Suppressor macrophage (primary cell): ENCODE measurements at regions not wholly inside any gene's neighbourhood (a gene's known extent, or its start where the extent isn't known, plus 50 kb on each side); places are given as distances from the start of the nearest gene placed in this dataset.

Experiments
- DNase-seq, 4 experiments: peaks; one replicate each; pipeline ENCODE4 v3.0.0-alpha.2; 2020 to 2022

DNA sequence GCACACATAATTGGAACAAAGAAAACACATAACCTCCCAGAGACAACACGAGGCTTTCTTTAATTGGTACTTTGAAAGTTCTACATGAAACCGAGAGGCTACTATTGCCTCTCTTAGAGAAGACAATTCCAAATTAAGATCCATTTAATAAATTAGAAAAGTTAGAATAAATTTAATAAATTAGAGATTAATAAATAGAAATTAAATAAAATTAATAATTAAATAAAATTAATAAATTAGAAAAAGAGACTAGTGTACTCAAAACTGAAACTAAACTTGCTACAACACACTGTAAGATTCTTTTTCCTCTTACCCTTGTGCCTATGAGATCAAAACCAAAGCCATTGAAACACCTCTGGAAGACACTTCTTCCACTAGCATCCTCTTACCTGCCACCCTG lies 199.0 kb downstream of the URB2 start:
- no peak for DNase-seq

DNA sequence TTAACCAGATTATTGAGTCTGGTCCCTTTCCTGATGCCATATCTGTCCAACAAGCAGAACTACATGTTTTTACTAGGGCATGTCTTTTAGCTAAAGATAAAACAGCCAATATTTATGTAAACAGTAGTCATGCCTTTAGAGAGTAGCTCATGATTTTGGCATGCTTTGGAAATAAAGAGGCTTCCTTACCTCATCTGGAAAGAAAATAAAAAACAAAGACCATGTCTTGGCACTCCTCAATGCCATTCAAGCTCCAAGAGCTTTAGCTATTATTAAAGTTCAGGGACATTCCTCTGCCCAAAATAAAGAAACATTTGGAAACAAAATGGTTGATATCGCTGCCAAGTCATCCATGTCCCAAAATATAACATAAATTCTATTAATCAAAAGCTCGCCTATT lies 202.4 kb downstream of the URB2 start:
- no peak for DNase-seq

DNA sequence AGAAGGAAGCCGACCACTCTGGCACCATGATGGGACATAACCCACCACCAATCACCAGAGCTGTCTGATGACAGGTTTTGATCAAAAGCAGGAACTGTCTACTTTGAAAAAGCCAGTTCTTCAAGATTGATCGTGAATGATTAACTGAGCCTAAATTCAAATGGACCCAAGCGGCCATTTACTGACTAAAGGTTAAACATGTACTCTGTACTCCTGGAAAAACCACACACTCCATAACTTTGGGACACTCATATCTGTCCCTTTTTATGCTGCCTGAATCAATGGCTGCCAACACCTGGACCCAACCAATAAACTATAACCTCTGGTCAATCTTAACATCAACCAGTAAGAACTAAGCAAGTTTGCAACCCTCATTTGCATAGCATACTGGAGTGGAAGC lies 206.6 kb downstream of the URB2 start:
- DNase-seq: no peak

DNA sequence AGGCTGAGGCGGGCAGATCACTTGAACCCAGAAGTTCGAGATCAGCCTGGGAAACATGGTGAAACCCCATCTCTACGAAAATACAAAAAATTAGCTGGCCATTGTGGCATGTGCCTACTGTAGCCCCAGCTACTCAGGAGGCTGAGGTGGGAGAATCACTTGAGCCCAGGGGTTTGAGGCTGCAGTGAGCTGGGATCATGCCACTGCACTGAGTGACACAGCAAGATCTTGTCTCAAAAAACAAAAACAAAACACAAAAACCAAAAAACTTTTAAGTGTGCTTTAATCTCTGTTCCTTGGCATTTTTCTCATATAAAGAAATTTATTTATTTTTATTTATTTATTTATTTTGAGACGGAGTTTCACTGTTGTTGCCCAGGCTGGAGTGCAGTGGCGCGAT lies 208.2 kb downstream of the URB2 start:
- no peak for DNase-seq

DNA sequence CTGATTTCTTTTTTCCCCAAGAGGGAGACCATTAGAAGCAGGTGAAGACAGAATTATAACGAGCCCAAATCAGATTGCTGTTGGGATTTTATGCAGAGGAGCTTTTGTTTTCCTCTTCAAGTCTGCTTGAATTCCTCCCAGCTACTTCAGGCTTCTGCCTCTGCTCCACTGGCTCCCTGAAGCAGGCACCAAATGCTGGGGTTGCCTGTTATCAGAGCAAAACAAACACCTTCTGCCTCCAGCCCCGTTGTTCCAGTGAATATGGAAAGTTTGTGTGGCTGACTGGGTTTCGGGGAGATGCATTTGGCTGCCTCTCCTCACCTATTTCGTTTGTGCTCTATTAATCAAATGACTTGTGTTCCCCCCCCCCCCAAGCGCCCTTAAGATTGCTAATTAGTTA lies 209.2 kb downstream of the URB2 start:
- DNase-seq: no peak

DNA sequence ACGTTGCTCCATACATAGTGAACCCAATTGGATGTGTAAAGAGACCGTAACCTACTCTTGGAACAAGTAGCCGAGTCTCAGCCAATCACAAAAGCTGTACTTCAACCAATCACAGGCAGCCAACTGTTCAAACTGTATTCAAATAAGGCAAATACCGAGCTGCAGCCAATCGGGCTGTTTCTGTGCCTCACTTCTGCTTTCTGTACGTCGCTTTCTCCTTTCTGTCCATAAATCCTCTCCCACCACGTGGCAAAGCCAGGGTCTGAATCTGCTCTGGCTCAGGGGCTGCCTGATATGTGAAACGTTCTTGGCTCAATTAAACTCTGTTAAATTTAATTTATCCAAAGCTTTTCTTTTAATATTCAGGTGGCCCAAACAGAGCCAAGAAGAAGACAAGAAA lies 210.3 kb downstream of the URB2 start:
- DNase-seq: peak in 1 of 4 experiments; percentile 23

DNA sequence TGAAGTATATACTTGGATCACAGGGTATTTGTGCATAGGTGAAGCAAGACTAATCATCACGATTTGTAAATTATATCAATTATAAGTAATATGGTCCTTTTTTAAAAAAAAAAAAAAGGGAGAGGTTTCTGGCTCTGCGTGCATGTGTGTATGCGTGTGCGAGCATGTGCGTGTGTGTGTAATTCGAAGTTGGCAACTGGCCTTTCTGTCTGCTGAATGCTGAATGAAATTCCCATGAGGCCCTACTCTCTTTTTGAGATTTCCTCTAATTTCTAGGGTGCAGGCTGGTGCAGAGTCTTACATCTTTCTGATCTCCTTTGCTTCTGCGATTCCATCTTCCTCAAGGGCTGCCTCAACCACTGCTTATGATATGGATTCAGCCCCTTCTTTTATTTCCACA lies 212.2 kb downstream of the URB2 start:
- no peak for DNase-seq

DNA sequence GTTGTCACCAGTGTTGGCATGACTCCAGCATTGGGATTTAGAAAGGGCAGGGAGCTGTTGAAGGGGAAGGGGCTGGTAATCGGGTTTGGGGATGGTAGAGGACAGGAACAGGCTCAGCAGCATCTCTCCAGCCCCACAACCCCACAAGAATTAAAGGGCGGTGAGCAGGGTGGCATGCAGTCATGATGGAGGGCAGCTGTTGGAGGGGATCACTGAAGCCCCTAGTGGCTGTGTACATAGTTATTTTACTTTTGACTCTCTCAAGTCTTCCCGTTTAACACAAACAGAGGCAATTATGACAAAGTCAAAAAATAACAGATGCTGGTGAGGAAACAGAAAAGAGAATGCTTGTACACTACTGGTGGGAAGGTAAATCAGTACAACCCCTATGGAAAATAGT lies 213.8 kb downstream of the URB2 start:
- DNase-seq: no peak

DNA sequence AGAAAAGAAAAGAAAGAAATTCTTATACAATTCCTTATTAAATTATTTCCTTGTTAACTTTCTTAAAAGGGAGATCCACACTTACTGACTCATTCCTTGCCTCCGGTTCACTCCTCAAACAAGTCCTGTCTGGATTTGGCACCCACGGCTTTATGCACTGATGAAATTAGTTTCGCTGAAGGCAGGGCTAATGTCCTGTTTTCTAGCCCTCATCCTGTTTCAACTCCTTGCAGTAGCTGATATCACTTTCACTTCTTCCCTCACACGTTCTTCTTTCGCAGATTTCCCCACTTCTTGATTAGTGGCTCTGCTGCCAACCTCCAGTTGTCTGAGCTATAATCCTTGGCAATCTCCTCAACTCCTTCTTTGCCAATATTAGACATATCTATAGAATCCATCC lies 215.2 kb downstream of the URB2 start:
- peak; percentile 29 to 53 (median 50) for DNase-seq

DNA sequence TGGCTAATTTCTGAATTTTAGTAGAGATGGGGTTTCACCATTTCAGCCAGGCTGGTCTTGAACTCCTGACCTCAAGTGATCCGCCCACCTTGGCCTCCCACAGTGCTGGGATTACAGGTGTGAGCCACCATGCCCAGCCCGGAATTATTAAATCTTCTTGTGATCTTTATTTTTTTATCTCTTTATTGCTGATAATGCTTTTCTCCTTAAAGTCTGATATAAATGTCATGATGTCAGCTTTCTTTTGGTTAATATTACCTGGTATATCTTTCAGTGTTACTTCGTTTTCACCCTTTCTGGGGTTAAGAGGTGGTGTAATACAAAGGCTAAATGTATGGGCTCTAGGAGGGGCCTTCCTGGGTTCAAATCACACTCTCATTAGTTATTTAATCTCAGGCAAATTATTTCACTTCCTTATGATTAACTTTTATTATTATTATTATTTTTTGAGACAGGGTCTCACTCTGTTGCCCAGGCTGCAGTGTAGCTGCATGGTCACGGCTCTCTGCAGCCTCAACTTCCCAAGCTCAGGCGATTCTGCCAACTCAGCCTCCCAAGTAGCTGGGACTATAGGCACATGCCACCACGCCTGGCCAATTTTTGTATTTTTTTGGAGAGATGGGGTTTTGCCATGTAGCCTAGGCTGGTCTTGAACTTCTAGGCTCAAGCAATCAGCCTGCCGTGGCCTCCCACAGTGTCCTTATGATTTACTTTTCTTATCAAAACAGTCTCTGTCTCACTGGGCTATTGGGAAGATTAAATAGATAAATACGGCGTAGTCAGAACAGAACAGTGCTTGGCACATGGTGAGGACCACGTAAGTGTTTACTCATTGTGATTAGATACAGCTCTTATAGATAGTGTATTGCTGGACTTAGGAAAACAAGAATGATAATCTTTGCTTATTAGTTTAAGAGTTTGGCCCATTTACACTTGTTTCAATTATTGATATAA lies 216.5 kb downstream of the URB2 start:
- DNase-seq: no peak

DNA sequence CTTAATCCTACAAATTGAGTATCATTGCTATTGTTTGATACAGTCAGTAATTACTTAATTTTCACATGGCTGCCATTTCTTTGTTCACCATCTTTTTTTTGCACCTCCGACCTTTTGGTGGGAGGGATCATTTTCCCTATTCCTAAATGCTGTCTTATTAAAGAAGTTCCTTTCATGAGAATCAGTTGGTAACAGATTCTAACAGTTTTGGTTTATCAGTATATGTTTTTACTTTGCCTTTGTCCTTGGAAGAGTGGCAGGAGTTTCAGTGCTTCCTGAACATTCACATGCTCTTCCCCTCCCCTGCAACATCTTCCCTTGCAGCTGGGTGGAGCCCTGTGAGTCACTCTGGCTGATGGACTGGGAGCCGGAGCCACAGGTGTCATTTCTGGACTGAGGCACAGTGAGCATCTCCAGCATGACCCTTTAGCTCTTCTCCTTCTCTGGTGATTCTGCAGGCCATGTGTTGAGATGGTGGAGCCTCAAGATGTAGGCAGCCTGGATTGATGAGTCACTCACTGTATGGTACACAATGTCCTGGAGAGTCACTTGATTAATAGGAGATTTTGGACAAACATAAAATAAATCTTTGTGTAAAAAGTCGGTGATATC lies 217.7 kb downstream of the URB2 start:
- peak in 3 of 4 experiments; percentile 10 to 12 (median 12) for DNase-seq

DNA sequence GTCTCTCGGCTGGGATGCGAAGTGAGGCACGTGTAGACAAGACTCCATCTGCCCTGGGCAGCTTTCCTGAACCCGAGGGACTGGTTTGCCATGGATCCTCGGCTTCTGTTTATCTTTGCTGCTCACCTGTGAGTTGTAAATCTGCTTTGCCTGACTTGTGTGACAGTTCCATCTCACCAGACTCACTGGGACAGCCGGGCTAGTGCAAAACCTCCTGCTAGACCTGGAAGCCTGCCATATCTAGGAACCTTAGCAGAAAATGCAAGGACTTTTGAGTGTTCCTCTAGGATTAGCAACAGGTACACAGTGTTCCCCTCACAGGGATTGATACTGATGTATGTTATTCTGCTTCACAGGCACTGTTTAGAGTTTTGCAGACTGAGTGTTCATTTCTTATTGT lies 218.6 kb downstream of the URB2 start:
- DNase-seq: no peak

DNA sequence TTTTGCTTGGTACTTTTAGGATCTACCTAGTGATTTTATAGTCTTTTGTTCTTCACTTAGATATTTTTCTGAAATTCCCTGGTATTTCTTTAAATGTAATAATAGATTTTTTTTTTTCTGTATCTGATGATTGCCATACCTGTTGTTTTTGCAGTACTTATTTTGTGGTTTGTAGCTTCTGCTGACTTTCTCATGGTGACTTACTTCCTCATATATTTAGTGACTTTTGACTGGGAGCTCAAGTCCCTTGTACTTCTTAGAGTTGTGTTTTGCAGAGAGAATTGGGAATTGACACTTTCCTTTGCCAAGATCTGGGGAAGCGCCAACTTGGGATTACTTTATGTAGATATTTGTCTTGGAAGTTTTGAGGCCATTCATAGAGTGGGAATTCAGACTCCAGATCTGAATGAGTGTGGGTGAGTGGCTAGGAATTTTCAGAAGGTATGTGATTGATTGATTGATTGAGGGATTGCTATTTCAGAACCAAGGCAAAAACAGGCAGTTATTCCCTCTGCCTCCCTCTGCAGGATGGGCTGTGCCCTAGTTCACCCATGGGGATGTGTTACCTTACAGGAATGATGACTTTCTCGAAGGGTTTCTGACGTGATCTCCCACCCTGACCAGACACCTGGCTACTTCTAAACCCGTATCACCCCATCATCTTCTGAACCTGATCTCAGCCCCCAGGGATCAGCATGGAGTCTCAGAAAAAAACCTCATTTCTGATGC lies 219.5 kb downstream of the URB2 start:
- peak in 1 of 4 experiments; percentile 9 for DNase-seq

DNA sequence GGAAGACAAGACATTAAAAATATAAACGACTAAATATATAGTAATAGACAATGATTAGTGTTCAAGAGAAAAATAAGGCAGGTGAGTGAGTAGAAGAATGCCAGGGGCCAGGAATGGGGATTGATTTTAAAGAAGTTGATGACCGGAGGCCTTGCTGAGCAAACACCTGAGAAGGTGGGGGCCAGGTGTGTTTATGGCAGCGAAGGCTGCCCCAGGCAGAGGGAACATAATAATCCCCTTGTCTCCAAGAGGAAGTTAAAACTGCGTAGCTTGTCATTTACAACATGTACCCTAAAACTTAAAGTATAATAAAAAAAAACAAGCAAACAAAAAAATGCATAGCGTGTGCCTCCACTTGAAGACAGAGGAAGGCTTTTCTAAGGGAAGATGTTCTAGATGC lies 220.3 kb downstream of the URB2 start:
- no peak for DNase-seq

DNA sequence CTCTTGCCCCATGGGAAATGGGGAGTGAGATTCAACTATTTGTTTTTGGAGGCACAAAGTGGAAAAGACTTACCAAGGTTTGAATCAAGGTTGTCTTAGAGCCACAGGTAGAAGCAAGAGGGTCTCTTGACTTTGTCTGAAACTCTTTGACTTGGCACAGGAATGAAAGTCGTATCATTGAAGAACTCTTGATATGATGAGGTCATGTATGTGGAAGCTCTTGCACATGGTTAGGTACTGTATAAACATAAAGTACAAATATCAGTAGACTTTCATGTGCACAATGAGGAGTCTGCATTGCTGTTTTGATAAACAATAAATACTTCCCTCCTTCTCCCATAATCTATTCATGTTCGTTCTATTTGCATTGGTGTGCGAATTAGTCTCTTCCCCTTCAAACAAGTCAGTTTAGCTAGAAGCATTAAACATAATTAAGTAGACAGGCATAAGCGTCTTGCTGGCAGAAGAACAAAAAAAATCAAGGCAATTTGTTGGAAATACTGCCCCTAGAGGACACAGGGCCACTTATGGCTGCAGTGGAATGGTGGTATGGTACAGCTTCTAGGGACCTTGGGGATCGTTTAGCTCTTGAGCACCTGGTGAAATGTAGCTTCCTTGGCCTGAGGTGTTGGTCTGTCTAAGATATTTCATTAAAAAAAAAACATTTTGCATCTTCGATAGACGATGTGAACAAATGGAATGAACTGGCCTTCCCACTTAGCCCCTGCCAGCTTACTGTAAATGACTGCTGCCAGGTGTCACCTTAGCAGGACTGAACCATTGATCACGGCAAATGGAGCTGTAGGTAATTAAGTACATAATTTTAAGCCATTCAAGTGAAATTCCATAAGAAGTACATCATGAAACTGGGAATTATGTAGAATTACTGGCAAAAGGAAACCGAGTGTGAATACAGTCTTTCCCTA lies 218.0 kb upstream of the GALNT2 start:
- peak; percentile 9 to 55 (median 40) for DNase-seq

DNA sequence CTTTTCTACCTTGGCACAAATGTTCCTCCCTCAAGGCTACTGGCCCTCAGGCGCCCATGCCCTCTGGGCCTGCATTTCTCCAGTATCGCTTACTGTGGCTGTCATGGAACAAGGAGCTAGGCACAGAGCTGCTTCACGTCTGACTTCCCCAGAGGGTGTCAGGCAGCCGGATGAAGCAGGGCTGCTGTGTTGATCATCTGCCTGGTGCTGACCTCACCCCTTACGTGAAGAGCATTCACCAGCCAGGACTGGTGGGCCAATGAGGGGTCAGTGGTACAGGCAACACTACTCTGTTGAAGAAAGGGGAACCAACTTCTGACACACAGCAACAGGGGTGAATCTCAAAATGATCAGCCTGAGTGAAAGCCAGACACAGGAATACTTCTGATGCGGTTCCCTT lies 215.5 kb upstream of the GALNT2 start:
- DNase-seq: peak in 1 of 4 experiments; percentile 13

DNA sequence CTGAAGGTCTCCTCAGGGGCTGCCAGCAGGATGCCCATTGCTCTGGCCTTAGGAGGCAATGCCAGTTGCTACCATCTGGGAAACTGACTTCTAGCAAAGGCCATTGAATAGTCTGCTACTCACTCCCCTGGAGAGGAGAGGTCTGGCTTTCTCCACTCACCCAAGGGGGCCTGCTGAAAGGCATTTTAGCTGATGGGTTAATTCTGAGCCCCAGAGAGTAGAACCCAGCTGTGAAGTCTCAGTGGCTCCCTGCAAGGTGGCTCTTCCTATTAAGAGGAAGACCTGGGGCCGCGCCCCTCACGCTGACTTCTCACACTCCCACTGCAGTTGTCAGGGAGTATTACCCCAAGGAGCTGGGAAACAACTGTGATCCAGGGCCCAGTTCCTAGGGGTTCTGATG lies 213.3 kb upstream of the GALNT2 start:
- no peak for DNase-seq

DNA sequence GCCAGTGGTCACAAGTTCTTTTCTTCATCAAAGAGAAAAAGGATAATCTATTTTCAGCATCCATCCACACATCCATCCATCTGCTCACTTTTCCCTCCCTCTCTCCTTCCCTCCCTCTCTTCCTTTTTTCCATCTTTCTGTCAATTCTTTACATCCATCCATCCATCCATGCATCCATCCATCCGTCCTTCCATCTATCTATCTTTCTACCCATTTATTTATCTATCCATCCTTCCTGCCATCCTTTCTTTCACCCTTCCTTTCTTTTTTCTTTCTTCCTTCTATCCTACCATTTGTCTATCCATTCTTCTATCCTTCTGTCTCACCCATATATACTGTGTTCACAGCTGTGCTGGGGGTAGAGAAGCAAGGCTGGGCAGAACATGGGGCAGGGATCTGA lies 212.4 kb upstream of the GALNT2 start:
- DNase-seq: no peak

DNA sequence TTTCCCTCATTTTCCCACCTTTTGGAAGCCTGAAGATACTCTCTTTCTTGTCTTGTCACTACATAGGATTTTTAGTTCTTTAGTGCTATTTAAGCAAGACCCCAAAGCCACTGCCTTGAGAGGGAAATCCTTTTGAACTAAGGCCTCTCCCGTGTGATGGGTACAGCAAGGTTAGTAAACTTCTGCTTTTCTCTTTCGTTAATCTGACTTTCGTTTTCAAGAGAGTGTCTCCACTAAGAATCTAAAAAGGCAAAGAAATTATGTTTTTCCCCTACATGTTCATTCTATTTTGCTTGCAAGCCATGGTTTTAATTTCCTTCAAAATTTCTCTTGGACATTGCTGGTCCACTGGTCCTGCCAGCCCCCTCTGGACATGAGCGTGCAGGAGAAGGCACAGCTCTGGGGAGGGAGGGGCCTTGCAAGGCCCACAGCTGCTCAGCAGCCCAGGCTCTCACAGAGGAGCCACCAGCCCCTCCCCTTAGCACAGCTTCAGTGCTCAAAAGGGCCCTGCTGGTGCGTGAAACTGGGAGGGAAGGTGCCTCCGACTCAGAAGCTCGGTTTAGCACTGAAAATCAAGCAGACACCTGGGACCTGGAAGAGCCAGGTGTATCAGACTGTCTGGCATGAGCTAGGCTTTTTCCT lies 210.9 kb upstream of the GALNT2 start:
- DNase-seq: peak; percentile 19 to 52 (median 40)

DNA sequence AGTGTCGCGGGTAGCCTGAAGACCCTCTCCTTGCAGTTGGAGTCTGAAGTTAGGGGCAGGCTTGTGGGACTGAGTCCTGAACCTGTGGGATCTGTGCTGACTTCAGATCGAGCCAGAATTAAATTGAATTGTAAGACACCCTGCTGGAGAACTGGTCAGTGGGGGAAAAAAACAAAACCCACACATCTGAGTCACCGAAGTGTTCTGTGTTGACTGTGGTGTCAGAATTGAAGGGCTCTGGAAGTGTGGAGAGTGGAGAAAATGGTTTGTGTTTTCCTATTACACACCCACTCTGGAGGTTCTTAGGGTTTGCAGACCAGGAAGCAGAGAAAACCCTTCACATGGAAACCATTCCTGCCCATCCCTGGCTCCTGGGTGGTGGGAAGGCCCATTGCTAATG lies 209.5 kb upstream of the GALNT2 start:
- peak in 1 of 4 experiments; percentile 11 for DNase-seq

DNA sequence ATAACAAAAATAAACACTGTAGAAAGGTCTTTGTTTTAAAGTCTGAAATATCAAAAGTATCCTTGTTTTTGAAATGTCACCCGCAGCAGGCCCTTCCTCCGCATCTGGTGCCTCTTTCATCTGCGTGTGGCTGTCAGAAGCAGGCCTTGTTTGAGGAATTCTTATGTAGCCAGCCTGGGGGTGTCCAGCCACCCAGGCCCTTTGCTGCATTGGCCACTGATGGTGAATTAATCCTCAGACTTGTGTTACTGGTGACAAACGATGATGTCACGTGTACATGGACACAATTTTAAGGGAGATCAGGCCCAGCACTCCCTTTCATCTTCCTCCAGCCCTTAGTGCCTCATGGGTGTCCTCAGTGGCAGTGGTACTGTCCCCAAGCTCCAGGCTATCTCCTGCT lies 208.0 kb upstream of the GALNT2 start:
- no peak for DNase-seq

DNA sequence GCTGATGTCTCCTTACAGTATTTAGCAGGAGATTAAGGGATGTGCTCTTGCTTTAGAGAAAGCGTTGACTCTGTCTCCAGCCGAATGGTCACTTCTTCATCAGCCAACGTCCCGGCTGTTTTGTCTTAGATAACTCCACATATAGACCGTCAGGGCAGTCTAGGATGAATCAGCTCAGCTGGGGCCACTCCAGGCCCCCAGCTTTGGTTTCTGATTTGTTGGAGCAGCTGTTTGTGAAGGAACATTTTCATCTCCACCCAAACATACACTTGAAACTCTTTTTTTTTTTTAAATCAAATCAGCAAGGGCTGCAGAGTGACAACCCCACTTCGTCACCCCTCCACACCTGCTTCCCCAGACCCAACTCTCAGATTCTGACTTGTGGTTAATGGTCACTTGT lies 206.1 kb upstream of the GALNT2 start:
- DNase-seq: no peak
